SK-MEL-5 (cell line): ENCODE measurements at regions not wholly inside any gene's neighbourhood (a gene's known extent, or its start where the extent isn't known, plus 50 kb on each side); places are given as distances from the start of the nearest gene placed in this dataset.

Experiments
- DNase-seq: peaks from one replicate; pipeline ENCODE4 v3.0.0-alpha.2; 2016; ENCODE audit warnings: low read depth, low spot score
- in situ Hi-C: cut with HindIII; loops from 2 replicates; pipeline ENCODE4 v1.10.0; 2016; ENCODE audit warnings: low sequenced_read_pairs, high pct_unique_total_duplicates, low pct_unique_long_range_greater_than_20kb

- no peak for DNase-seq
- in situ Hi-C loops = no loop called here
Measured at GRCh38 chr1:17952506-17952905, 155.1 kb upstream of the IGSF21 start.

GRCh38 chr1:17953921-17954320 lies 153.7 kb upstream of the IGSF21 start:
- in situ Hi-C loops = no loop called here
- no peak for DNase-seq

DNA sequence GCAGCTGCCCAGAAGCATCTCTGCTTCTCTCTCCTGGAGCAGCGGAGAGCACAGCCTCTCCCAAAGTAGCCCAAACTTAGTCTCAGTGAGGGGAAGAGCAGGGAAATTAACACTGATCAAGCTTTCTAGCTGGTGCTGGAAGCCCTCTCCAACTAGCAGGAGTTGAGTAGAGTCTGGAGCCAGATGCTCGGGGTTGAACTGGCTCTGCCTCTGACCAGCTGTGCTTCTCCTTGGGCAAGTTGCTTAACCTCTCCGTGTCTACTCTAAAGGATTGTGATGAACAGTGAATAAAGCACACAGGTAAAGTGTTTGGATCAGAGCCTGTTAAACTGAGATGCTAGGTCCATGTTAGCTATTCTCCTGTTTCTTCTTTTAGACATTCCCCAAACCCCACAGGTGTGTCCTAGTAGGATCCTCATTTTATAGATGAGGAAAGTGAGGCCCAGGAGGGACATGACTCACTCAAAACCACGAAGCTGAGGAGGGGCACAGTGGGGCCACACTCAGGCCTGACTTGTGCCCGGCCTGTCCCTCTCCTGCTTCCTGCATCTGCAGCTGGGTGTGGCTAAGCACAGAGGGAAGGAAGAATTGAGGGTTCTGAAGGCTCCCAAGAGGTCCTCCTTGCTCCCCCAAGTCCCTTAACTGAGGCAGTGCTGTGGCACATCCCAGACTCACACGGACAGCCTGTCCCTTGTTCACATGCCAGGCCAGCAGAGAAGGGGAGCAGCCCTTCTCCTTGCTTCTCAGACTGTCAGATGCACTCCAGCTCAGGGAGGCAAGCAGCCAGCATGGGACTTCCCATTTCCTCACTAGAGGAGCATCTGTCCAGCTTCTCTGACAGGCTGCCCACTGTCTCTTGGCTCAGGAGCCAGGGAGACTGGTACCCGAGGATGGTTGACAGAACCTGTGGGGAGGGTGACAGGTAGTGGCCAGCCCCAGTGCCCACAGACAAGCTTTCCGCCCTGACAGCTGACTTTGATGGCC lies 152.0 kb upstream of the IGSF21 start:
- in situ Hi-C loops = no loop called here
- no peak for DNase-seq

GRCh38 chr1:17957588-17958267 lies 149.9 kb upstream of the IGSF21 start:
- in situ Hi-C loops = no loop called here
- no peak for DNase-seq

DNA sequence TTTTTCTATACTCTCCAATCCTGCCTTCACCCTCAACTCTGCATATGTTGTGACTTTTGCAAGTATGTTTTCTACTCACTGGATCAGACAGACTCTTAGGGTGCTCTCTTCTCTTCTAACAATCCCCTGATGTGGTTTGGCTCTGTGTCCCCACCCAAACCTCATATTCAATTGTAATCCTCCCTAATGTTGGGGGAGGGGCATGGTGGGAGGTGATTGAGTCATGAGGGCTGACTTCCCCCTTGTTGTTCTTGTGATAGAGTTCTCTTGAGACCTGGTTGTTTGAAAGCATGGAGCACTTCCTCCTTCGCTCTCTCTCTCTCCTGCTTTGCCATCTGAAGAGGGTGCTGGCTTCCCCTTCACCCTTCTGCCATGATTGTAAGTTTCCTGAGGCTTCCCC lies 148.9 kb upstream of the IGSF21 start:
- in situ Hi-C loops = no loop called here
- DNase-seq = no peak

GRCh38 chr1:17963513-17963912 lies 144.1 kb upstream of the IGSF21 start:
- in situ Hi-C loops = no loop called here
- no peak for DNase-seq

- in situ Hi-C loops = no loop called here
- DNase-seq = no peak
Measured at GRCh38 chr1:17965515-17966100, 142.0 kb upstream of the IGSF21 start.

DNA sequence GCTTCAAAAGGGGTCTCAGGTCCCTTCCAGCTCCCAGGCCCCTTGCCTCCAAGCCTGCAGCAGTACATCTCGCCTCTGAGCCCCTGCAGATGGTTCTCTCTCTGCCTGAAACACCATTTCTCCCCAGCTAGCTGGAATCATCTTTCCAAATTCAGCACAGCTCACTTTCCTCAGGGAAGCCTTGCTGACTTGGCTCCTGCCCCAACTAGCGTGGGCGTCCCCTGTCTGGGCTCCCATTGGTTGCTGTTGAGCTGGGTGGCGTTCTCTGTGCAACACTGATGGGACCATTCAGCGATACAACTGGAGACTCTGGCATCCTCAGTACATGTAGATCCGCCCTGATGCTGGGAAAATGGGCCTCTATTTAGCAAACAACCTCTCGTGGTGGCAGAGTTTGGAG lies 141.3 kb upstream of the IGSF21 start:
- DNase-seq = no peak
- in situ Hi-C loops = no loop called here

DNA sequence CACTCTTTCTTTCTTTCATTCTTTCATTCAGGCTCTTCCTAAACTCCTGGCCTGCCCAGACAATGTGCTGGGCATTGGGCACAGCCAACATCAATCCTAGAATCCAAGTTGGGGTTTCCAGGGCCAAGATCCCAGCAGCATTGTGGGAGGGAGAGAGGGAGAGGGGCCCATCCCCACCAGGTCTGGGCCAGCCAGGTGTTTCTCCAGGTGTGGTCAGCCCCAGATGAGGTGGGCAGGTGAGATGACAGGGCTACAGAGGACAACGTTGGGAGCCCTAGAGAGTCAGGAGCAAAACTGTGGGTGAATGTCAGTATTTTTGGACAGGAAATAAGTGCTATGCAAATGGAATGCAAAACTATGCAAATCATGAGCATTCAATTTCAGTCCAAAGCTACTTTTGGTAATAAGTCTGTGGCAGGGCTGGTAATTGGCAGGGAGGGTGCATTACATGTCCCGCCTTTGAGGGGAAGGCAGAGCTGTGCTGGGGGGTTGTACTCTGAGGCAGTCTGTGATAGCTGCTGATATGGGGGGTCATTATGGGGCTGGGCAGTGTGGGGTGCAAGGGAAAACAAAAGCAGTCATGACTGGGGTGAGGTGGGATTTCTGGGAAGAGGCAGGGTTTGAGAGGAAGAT lies 139.9 kb upstream of the IGSF21 start:
- in situ Hi-C loops = no loop called here
- no peak for DNase-seq

- in situ Hi-C loops = no loop called here
- no peak for DNase-seq
Measured at GRCh38 chr1:17970757-17971156, 136.8 kb upstream of the IGSF21 start.

GRCh38 chr1:17973694-17974093 lies 133.9 kb upstream of the IGSF21 start:
- in situ Hi-C loops = no loop called here
- no peak for DNase-seq

DNA sequence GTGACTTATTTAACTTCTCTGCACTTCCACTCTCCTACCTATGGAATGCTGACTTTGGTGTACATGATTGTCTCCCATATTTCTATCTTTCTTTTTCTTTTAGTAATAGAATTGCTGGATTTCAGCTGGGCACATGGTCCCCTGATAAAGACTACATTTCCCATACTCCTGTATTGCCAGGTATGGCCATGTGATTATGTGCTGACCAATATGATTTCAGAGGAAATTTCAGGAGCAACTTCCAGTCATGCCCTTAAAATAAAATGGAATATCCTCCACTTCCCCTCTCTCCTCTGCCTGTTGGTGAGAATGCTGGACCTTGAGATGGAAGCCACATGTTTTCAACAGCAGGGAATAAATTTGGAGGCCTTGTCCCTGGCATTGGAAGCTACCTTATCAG lies 130.7 kb upstream of the IGSF21 start:
- DNase-seq = no peak
- in situ Hi-C loops = no loop called here

DNA sequence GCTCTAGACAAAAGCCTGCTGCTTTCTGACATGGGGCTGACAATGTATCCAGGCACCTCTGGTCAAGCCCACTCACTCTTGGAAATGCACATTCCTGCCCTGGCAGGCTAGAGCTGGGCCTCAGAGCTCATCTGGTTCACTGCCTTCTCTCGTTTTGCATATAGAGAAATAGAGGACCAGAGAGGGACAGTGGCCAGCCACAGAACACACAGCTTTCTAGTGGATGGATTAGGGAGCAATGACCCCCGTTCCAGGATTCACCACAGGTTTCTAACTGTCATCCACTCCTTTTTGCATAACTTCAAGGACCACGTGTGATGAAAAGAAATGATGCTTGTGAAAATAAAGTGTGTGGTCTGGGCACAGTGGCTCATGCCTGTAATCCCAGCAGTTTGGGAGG lies 129.6 kb upstream of the IGSF21 start:
- DNase-seq = no peak
- in situ Hi-C loops = no loop called here

GRCh38 chr1:17979815-17980214 lies 127.8 kb upstream of the IGSF21 start:
- in situ Hi-C loops = no loop called here
- DNase-seq = no peak

DNA sequence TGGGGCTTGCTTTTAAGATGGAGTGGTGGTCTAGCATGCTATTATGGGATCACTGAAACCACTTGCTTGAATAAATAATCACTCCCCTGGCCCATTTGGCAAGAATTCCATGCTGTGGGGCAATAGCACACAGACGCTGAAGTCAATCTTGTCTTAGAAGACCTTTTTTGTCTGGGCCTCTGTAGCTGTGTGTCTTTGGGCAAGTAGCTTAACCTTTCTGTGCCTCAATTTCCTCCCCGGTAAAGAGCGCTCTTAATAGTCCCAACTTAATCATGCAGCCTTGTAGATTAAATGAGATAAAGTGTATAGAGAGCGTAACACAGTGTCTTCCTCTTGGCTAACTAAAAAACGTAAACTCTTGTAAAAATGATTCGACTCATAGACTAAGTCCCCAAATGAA lies 125.4 kb upstream of the IGSF21 start:
- in situ Hi-C loops = no loop called here
- DNase-seq = no peak

GRCh38 chr1:17984583-17984982 lies 123.0 kb upstream of the IGSF21 start:
- peak; percentile 58 for DNase-seq
- in situ Hi-C loops = no loop called here

- DNase-seq = no peak
- in situ Hi-C loops = no loop called here
Measured at GRCh38 chr1:17986156-17986555, 121.4 kb upstream of the IGSF21 start.

DNA sequence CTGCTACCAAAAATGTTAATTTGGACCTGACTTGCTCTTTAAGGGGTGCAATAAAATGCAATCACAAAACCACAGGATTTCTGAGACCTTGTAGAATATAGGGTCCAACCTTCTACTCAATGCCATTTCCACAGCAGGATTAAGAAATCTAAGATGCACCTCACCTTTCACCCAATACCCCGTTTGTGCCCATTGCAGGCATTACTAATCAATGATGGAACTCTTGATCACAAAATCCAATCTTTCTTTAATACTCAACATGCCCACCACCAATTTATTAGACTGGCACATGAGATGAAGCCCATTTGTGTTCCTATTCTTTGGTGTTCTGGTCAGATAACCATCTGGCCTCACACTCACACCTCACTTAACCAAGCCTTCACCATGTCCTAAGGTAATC lies 117.2 kb upstream of the IGSF21 start:
- DNase-seq = no peak
- in situ Hi-C loops = no loop called here
